H9 (cell line): ENCODE measurements at regions not wholly inside any gene's neighbourhood (a gene's known extent, or its start where the extent isn't known, plus 50 kb on each side); places are given as distances from the start of the nearest gene placed in this dataset.

Experiments
- DNase-seq: peaks from one replicate; pipeline ENCODE4 v3.0.0-alpha.2; 2017
- H2AFZ ChIP-seq: one replicate; pipeline ENCODE4 v1.6.1; 2013; ENCODE audit warnings: mild to moderate bottlenecking, low read length, control low read depth, moderate library complexity
- H2AK5ac ChIP-seq: 2 replicates; pipeline ENCODE4 v1.6.1; 2013; ENCODE audit warnings: low read length, control low read depth, mixed read lengths; ENCODE audit not compliant: insufficient read length
- H2BK120ac ChIP-seq: one replicate; pipeline ENCODE4 v1.6.1; 2013; ENCODE audit warnings: low read depth, mild to moderate bottlenecking, low read length, control low read depth, inconsistent platforms; ENCODE audit not compliant: poor library complexity, severe bottlenecking
- H2BK12ac ChIP-seq: 2 replicates; pipeline ENCODE4 v1.6.1; 2013; ENCODE audit warnings: low read length, control low read depth, mixed read lengths, low read depth; ENCODE audit not compliant: insufficient read length
- H2BK15ac ChIP-seq: 2 replicates; pipeline ENCODE4 v1.6.1; 2013; ENCODE audit warnings: low read depth, low read length, control low read depth
- H2BK20ac ChIP-seq: one replicate; pipeline ENCODE4 v1.6.1; 2013; ENCODE audit warnings: low read depth, mild to moderate bottlenecking, low read length, control low read depth, inconsistent platforms; ENCODE audit not compliant: poor library complexity, severe bottlenecking
- H2BK5ac ChIP-seq: 2 replicates; pipeline ENCODE4 v1.6.1; 2013; ENCODE audit warnings: low read length, control low read depth, mixed read lengths; ENCODE audit not compliant: insufficient read length
- H3K14ac ChIP-seq: 2 replicates; pipeline ENCODE4 v1.6.1; 2013; ENCODE audit warnings: low read length, control low read depth; ENCODE audit not compliant: insufficient read depth
- H3K18ac ChIP-seq: 2 replicates; pipeline ENCODE4 v1.6.1; 2013; ENCODE audit warnings: low read depth, mild to moderate bottlenecking, mixed read lengths, low read length, control low read depth; ENCODE audit not compliant: insufficient read length
- H3K23ac ChIP-seq: 2 replicates; pipeline ENCODE4 v1.6.1; 2013; ENCODE audit warnings: low read length, control low read depth, mixed read lengths, low read depth; ENCODE audit not compliant: insufficient read length
- H3K23me2 ChIP-seq: 2 replicates; pipeline ENCODE4 v1.6.1; 2013; ENCODE audit warnings: low read depth, mild to moderate bottlenecking, mixed read lengths, low read length, control low read depth; ENCODE audit not compliant: insufficient read length, poor library complexity, severe bottlenecking
- H3K27ac ChIP-seq: 2 replicates; pipeline ENCODE4 v1.5.1; 2013; ENCODE audit warnings: low read length, control low read depth, mixed read lengths, low read depth; ENCODE audit not compliant: insufficient read length
- H3K27me3 ChIP-seq: 2 replicates; pipeline ENCODE4 v1.6.1; 2013; ENCODE audit warnings: low read length, control low read depth, inconsistent platforms; ENCODE audit not compliant: insufficient read depth
- H3K4ac ChIP-seq: 2 replicates; pipeline ENCODE4 v1.6.1; 2013; ENCODE audit warnings: low read depth, mild to moderate bottlenecking, control low read depth, inconsistent platforms, low read length, moderate library complexity
- H3K4me1 ChIP-seq: 2 replicates; pipeline ENCODE4 v1.6.1; 2013; ENCODE audit warnings: low read length, control low read depth, inconsistent platforms; ENCODE audit not compliant: insufficient read depth
- H3K4me2 ChIP-seq: 2 replicates; pipeline ENCODE4 v1.6.1; 2013; ENCODE audit warnings: low read length, control low read depth, mixed read lengths; ENCODE audit not compliant: insufficient read length, insufficient read depth
- H3K56ac ChIP-seq: 2 replicates; pipeline ENCODE4 v1.6.1; 2013; ENCODE audit warnings: low read depth, mild to moderate bottlenecking, mixed read lengths, low read length, control low read depth; ENCODE audit not compliant: insufficient read length
- H3K79me1 ChIP-seq: 2 replicates; pipeline ENCODE4 v1.6.1; 2013; ENCODE audit warnings: low read depth, mild to moderate bottlenecking, moderate library complexity, low read length, control low read depth, inconsistent platforms; ENCODE audit not compliant: insufficient read depth, poor library complexity, severe bottlenecking
- H3K79me2 ChIP-seq: 2 replicates; pipeline ENCODE4 v1.6.1; 2013; ENCODE audit warnings: low read length, control low read depth, inconsistent platforms; ENCODE audit not compliant: insufficient read depth
- H3K9ac ChIP-seq: 2 replicates; pipeline ENCODE4 v1.6.1; 2013; ENCODE audit warnings: low read length, control low read depth, mixed read lengths; ENCODE audit not compliant: insufficient read length; ENCODE audit errors: extremely low read depth
- H3K9me3 ChIP-seq: one replicate; pipeline ENCODE4 v1.6.1; 2013; ENCODE audit warnings: low read depth, low read length, inconsistent platforms; ENCODE audit not compliant: control insufficient read depth
- H3T11ph ChIP-seq: one replicate; pipeline ENCODE4 v1.6.1; 2013; ENCODE audit warnings: mild to moderate bottlenecking, low read length, control low read depth, inconsistent platforms
- H4K20me1 ChIP-seq: one replicate; pipeline ENCODE4 v1.6.1; 2013; ENCODE audit not compliant: control insufficient read depth, insufficient read length, insufficient read depth
- H4K5ac ChIP-seq: 2 replicates; pipeline ENCODE4 v1.6.1; 2013; ENCODE audit warnings: low read depth, mild to moderate bottlenecking, mixed read lengths, low read length, control low read depth; ENCODE audit not compliant: insufficient read length
- H4K8ac ChIP-seq: replicated peaks from 2 replicates; pipeline ENCODE4 v1.6.1; 2013; ENCODE audit warnings: low read length, control low read depth, mixed read lengths, low read depth; ENCODE audit not compliant: insufficient read length
- H4K91ac ChIP-seq: 2 replicates; pipeline ENCODE4 v1.6.1; 2013; ENCODE audit warnings: low read depth, mild to moderate bottlenecking, moderate library complexity, mixed read lengths, low read length, control low read depth; ENCODE audit not compliant: insufficient read length
- H3K27ac Mint-ChIP-seq, 3 experiments: 2 replicates in 2 of 3; 3 replicates in 1 of 3; pipeline ENCODE4 v1.8.0; 2020 to 2021; ENCODE audit warnings: mixed read lengths in 3 of 3, mild to moderate bottlenecking in 1 of 3, moderate library complexity in 1 of 3
- H3K27me3 Mint-ChIP-seq: 2 replicates; pipeline ENCODE4 v1.8.0; 2021; ENCODE audit warnings: low read depth, mild to moderate bottlenecking, moderate library complexity, mixed read lengths
- H3K36me3 Mint-ChIP-seq, 3 experiments: 2 replicates in 2 of 3; 3 replicates in 1 of 3; pipeline ENCODE4 v1.8.0; 2020 to 2021; ENCODE audit warnings: low read depth in 3 of 3, mixed read lengths in 3 of 3; ENCODE audit not compliant: insufficient read depth in 1 of 3
- H3K4me1 Mint-ChIP-seq, 2 experiments: 2 replicates each; pipeline ENCODE4 v1.8.0; 2020; ENCODE audit warnings: mixed read lengths in 2 of 2
- H3K4me3 Mint-ChIP-seq, 2 experiments: 2 replicates in 1 of 2; 3 replicates in 1 of 2; pipeline ENCODE4 v1.8.0; 2020 to 2021; ENCODE audit warnings: mild to moderate bottlenecking in 2 of 2, mixed read lengths in 2 of 2, moderate library complexity in 1 of 2
- H3K9me3 Mint-ChIP-seq, 2 experiments: 2 replicates in 1 of 2; 3 replicates in 1 of 2; pipeline ENCODE4 v1.8.0; 2020; ENCODE audit warnings: mild to moderate bottlenecking in 2 of 2, mixed read lengths in 2 of 2, moderate library complexity in 1 of 2
- CTCF ChIP-seq: fragments of 200-600 bp; sonication (generic); conservative IDR thresholded peaks from 3 replicates; pipeline ENCODE4 v1.8.0; 2021; ENCODE audit warnings: antibody characterized with exemption, mild to moderate bottlenecking
- WGBS: extraction: QIAGEN DNeasy Blood & Tissue Kit; methylation state at CpG from one replicate; pipeline ENCODE4 v1.1.7; 2013; ENCODE audit warnings: missing lambda C conversion rate, low lambda C conversion rate, mixed read lengths; ENCODE audit not compliant: insufficient read length; ENCODE audit errors: extremely low coverage; 5-methylcytosine and 5-hydroxymethylcytosine counted together

GRCh38 chr2:61639721-61640120, 101.6 kb upstream of the XPO1 start:
- H2AK5ac ChIP-seq = no peak overlapping the region
- no peak overlapping the region for H3K4ac ChIP-seq
- H3K27ac ChIP-seq = no peak overlapping the region
- no peak overlapping the region for H2BK20ac ChIP-seq
- H2BK120ac ChIP-seq = no peak overlapping the region
- peaks cover 45 to 46% of the 10 kb centered on the region in 2 experiments for H3K4me1 Mint-ChIP-seq
- no peak overlapping the region for H3K18ac ChIP-seq
- no CpG with 5 or more reads among the region's 9 CpGs for WGBS
- H4K91ac ChIP-seq = peak overlapping the region; percentile 89
- H2BK12ac ChIP-seq = no peak overlapping the region
- H3K23ac ChIP-seq = no peak overlapping the region
- no peaks in the 10 kb centered on the region for H3K23me2 ChIP-seq
- H3K79me1 ChIP-seq = no peaks in the 10 kb centered on the region
- H2BK5ac ChIP-seq = no peak overlapping the region
- H3K9me3 ChIP-seq = no peaks in the 10 kb centered on the region
- no peak overlapping the region for H4K8ac ChIP-seq
- H3K27me3 Mint-ChIP-seq = no peaks in the 10 kb centered on the region
- no peak overlapping the region for H3K56ac ChIP-seq
- H2AFZ ChIP-seq = peak overlapping the region; percentile 33
- no peak overlapping the region for H3K4me2 ChIP-seq
- no peaks in the 10 kb centered on the region for H3K36me3 Mint-ChIP-seq
- no peak overlapping the region for H2BK15ac ChIP-seq
- H3K27ac Mint-ChIP-seq = no peak overlapping the region
- H3K27me3 ChIP-seq = no peaks in the 10 kb centered on the region
- H3K14ac ChIP-seq = no peak overlapping the region
- TF ChIP-seq CTCF = no peak
- H3K4me1 ChIP-seq = no peaks in the 10 kb centered on the region; the same call in 1 of the 2 replicates
- no peak overlapping the region for H3K9ac ChIP-seq
- no peak overlapping the region for H3T11ph ChIP-seq
- H3K79me2 ChIP-seq = no peaks in the 10 kb centered on the region
- no peaks in the 10 kb centered on the region for H4K20me1 ChIP-seq
- no peak overlapping the region for H4K5ac ChIP-seq
- H3K9me3 Mint-ChIP-seq = no peaks in the 10 kb centered on the region
- no peak for DNase-seq
- no peak overlapping the region for H3K4me3 Mint-ChIP-seq
